Immature natural killer cell (primary cell): ENCODE measurements at regions not wholly inside any gene's neighbourhood (a gene's known extent, or its start where the extent isn't known, plus 50 kb on each side); places are given as distances from the start of the nearest gene placed in this dataset.
A peak's percentile ranks its signal among the peaks of the same experiment; 100 is the strongest.

ENCODE experiments used
- DNase-seq, 3 donors: peaks; one replicate each; pipeline ENCODE4 v3.0.0; 2022; ENCODE audit warnings: mixed read lengths in 1 of 3
- H3K27ac Mint-ChIP-seq, 6 donors: one replicate each; pipeline ENCODE4 v1.8.0; 2020; ENCODE audit warnings: mixed read lengths in 6 of 6, mild to moderate bottlenecking in 5 of 6, inconsistent platforms in 4 of 6, moderate library complexity in 3 of 6
- H3K27me3 Mint-ChIP-seq, 3 donors: one replicate each; pipeline ENCODE4 v1.8.0; 2020 to 2021; ENCODE audit warnings: low read depth in 3 of 3, mild to moderate bottlenecking in 3 of 3, mixed read lengths in 3 of 3, moderate library complexity in 3 of 3, inconsistent platforms in 1 of 3
- H3K36me3 Mint-ChIP-seq, 3 donors: one replicate each; pipeline ENCODE4 v1.8.0; 2020; ENCODE audit warnings: mixed read lengths in 3 of 3, inconsistent platforms in 2 of 3, mild to moderate bottlenecking in 2 of 3
- H3K4me1 Mint-ChIP-seq, 2 donors: one replicate each; pipeline ENCODE4 v1.8.0; 2020; ENCODE audit warnings: inconsistent platforms in 2 of 2, mild to moderate bottlenecking in 2 of 2, mixed read lengths in 2 of 2, moderate library complexity in 1 of 2
- H3K4me3 Mint-ChIP-seq, 5 donors: one replicate each; pipeline ENCODE4 v1.8.0; 2020; ENCODE audit warnings: mild to moderate bottlenecking in 5 of 5, mixed read lengths in 5 of 5, inconsistent platforms in 3 of 5, moderate library complexity in 3 of 5
- H3K9me3 Mint-ChIP-seq, 6 donors: one replicate each; pipeline ENCODE4 v1.8.0; 2020; ENCODE audit warnings: mild to moderate bottlenecking in 6 of 6, mixed read lengths in 6 of 6, inconsistent platforms in 4 of 6, moderate library complexity in 3 of 6

- no peaks in the 10 kb centered on the region for H3K4me1 Mint-ChIP-seq
- H3K27me3 Mint-ChIP-seq = peaks cover 0 to 11% (median 3%) of the 10 kb centered on the region in 3 donors
- no peak overlapping the region for H3K27ac Mint-ChIP-seq
These were observed 530.8 kb upstream of the DIPK2B start for GRCh38 chrX:45731448-45731847.

DNA sequence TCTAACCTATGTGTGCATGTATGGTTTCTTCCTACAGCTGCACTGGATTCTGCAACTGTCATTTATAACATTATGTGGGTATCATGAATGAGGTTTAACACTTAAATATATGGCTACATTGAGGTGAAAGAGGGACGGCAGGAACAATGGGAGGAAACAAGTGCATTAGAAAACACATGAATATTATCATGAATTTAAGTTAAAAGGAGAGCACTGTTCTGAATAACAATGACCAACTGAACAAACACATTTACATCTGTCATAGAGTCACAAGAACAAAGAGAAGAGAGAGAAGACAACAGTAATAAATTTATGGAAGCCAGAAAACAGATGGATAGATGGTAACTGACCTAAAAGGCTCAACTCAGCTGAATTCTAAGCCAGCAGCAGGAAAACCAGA is 527.1 kb upstream of the DIPK2B start:
- H3K27me3 Mint-ChIP-seq = peaks cover 0 to 13% (median 5%) of the 10 kb centered on the region in 3 donors
- no peaks in the 10 kb centered on the region for H3K9me3 Mint-ChIP-seq
- H3K4me1 Mint-ChIP-seq = no peaks in the 10 kb centered on the region
- no peak for DNase-seq
- peaks cover 0 to 3% (median 0%) of the 10 kb centered on the region in 3 donors for H3K36me3 Mint-ChIP-seq
- no peak overlapping the region for H3K4me3 Mint-ChIP-seq
- no peak overlapping the region for H3K27ac Mint-ChIP-seq

More at GRCh38 chrX:45731448-45731847, 530.8 kb upstream of the DIPK2B start:
- Mint-ChIP-seq H3K4me3 (no peak overlapping the region), H3K36me3 (peaks cover 0 to 3% (median 0%) of the 10 kb centered on the region in 3 donors), H3K9me3 (no peaks in the 10 kb centered on the region)
- DNase-seq = no peak

- Mint-ChIP-seq H3K36me3 (no peaks in the 10 kb centered on the region), H3K27ac (no peak overlapping the region), H3K27me3 (peaks cover 1 to 11% (median 2%) of the 10 kb centered on the region in 3 donors)
These were observed 521.8 kb upstream of the DIPK2B start for GRCh38 chrX:45722471-45722870.

DNA sequence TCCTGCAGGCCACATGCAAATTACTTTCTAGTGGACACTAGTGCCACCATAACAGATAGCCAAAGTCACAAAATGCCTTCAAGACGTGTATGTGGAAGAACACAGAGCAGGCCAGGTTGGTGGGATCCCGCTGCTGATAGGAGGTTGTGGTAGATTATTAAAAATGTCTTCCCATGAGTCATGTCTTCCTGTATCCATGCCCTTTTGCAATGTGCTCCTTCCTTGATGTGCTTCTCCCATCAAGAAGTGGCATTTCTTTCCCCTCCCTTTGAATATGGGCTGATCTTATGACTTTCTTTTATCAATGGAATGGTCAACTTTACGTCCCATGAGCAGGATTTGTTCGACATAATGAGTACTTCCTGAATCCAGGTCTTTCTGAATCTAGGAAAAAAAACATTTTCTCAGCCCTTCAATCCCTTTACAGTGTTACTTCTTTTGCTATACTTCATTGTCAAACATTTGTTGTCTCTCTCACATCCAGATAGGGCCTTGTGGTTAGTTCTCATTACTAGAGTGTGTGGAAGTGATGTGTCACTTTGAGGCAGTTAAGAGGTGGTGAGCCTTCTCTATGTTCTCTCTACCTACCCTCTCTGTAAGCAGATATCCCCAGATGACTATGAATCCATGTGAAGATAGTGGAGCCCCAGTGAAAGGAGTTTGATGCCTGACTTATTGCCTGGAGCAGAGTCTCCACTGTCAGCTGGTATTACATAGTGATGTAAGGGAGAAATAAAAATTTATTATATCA is 519.2 kb upstream of the DIPK2B start:
- DNase-seq = no peak
- Mint-ChIP-seq H3K27ac (no peak overlapping the region), H3K4me1 (peaks cover 8 to 11% of the 10 kb centered on the region in 2 donors), H3K27me3 (peaks cover 0 to 3% (median 2%) of the 10 kb centered on the region in 3 donors), H3K36me3 (no peaks in the 10 kb centered on the region), H3K4me3 (no peak overlapping the region), H3K9me3 (no peaks in the 10 kb centered on the region)

More at GRCh38 chrX:45722471-45722870, 521.8 kb upstream of the DIPK2B start:
- no peak overlapping the region for H3K4me3 Mint-ChIP-seq
- no peak for DNase-seq
- no peaks in the 10 kb centered on the region for H3K4me1 Mint-ChIP-seq
- no peaks in the 10 kb centered on the region for H3K9me3 Mint-ChIP-seq

GRCh38 chrX:45718676-45719075 is 518.0 kb upstream of the DIPK2B start:
- Mint-ChIP-seq H3K4me3 (no peak overlapping the region), H3K27ac (no peak overlapping the region), H3K27me3 (peaks cover 0 to 3% (median 2%) of the 10 kb centered on the region in 3 donors), H3K4me1 (peaks cover 9 to 18% of the 10 kb centered on the region in 2 donors), H3K9me3 (no peaks in the 10 kb centered on the region), H3K36me3 (no peaks in the 10 kb centered on the region)
- no peak for DNase-seq

DNA sequence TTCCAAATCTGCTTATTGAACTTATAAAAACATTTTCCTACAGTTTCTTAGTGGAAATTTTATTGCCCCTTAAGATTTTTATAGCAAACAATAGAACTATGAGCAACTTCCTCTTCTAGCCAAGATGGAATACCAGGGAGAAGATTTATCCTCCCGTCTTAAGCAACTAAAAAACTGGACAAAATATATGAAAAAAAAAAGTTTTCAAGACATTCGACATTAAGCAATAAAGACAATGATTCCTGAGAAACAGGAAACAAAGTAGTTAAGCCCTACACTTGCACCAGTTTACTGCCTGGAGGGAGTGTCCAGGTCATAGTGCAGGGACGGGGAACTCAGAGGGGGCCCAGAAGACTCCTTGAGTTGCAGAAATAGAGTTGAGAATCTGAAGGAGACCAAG is 516.1 kb upstream of the DIPK2B start:
- peaks cover 0 to 3% (median 0%) of the 10 kb centered on the region in 3 donors for H3K27me3 Mint-ChIP-seq
- peaks cover 9 to 18% of the 10 kb centered on the region in 2 donors for H3K4me1 Mint-ChIP-seq
- no peak for DNase-seq
- no peak overlapping the region for H3K27ac Mint-ChIP-seq
- H3K9me3 Mint-ChIP-seq = no peaks in the 10 kb centered on the region
- H3K4me3 Mint-ChIP-seq = no peak overlapping the region
- H3K36me3 Mint-ChIP-seq = no peaks in the 10 kb centered on the region

- no peak overlapping the region for H3K27ac Mint-ChIP-seq
- no peaks in the 10 kb centered on the region for H3K9me3 Mint-ChIP-seq
- H3K27me3 Mint-ChIP-seq = peaks cover 0 to 3% (median 2%) of the 10 kb centered on the region in 3 donors
- DNase-seq = no peak
- no peaks in the 10 kb centered on the region for H3K36me3 Mint-ChIP-seq
- H3K4me1 Mint-ChIP-seq = peaks cover 15 to 25% of the 10 kb centered on the region in 2 donors
- H3K4me3 Mint-ChIP-seq = no peak overlapping the region
These were observed 515.1 kb upstream of the DIPK2B start for GRCh38 chrX:45715748-45716147.

GRCh38 chrX:45714866-45715265 is 514.2 kb upstream of the DIPK2B start:
- peaks cover 22 to 34% of the 10 kb centered on the region in 2 donors for H3K4me1 Mint-ChIP-seq
- peaks cover 0 to 3% (median 2%) of the 10 kb centered on the region in 3 donors for H3K27me3 Mint-ChIP-seq
- no peak overlapping the region for H3K27ac Mint-ChIP-seq
- no peak for DNase-seq
- no peaks in the 10 kb centered on the region for H3K9me3 Mint-ChIP-seq
- no peak overlapping the region for H3K4me3 Mint-ChIP-seq
- no peaks in the 10 kb centered on the region for H3K36me3 Mint-ChIP-seq

DNA sequence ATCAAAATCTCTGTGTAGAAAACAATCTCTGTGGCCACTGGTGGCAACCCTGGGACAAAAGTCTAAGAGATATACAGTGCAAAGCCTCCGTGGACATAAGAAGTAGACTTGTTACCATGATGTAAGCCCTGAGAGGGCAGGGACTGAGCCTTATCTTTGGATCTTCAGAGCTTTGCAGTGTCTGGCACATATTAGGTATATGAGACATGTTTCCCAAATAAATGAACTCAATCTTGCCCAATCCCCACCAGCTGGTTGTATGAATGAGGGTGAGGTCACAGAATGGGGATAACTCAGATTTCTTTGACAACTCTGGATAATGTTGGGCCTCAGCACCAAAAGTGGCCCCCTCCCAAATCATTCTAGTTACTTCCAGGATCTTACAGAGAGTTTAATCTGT is 511.4 kb upstream of the DIPK2B start:
- no peak overlapping the region for H3K4me3 Mint-ChIP-seq
- H3K36me3 Mint-ChIP-seq = no peaks in the 10 kb centered on the region

GRCh38 chrX:45711231-45711630 is 510.6 kb upstream of the DIPK2B start:
- DNase-seq = no peak
- Mint-ChIP-seq H3K4me1 (peaks cover 24 to 39% of the 10 kb centered on the region in 2 donors), H3K4me3 (peak overlapping the region in 1 of 5 donors; percentile 21), H3K27ac (peak overlapping the region in 1 of 6 donors; percentile 67), H3K27me3 (peaks cover 0 to 5% (median 1%) of the 10 kb centered on the region in 3 donors), H3K9me3 (no peaks in the 10 kb centered on the region), H3K36me3 (no peaks in the 10 kb centered on the region)

More for the DNA sequence above, 511.4 kb upstream of the DIPK2B start:
- no peak overlapping the region for H3K27ac Mint-ChIP-seq
- H3K27me3 Mint-ChIP-seq = peaks cover 0 to 5% (median 1%) of the 10 kb centered on the region in 3 donors
- no peaks in the 10 kb centered on the region for H3K9me3 Mint-ChIP-seq
- DNase-seq = no peak
- peaks cover 24 to 39% of the 10 kb centered on the region in 2 donors for H3K4me1 Mint-ChIP-seq

GRCh38 chrX:45710081-45710801 is 509.6 kb upstream of the DIPK2B start:
- Mint-ChIP-seq H3K36me3 (no peaks in the 10 kb centered on the region), H3K27me3 (peaks cover 0 to 5% (median 2%) of the 10 kb centered on the region in 3 donors), H3K4me1 (peaks cover 18 to 31% of the 10 kb centered on the region in 2 donors), H3K27ac (peak overlapping the region in 5 of 6 donors; percentile 19 to 77 (median 57)), H3K4me3 (peak overlapping the region in 3 of 5 donors; percentile 27 to 43 (median 30)), H3K9me3 (no peaks in the 10 kb centered on the region)
- DNase-seq = no peak

- DNase-seq = no peak
- Mint-ChIP-seq H3K36me3 (no peaks in the 10 kb centered on the region), H3K4me3 (no peak overlapping the region), H3K9me3 (no peaks in the 10 kb centered on the region), H3K4me1 (peaks cover 15 to 22% of the 10 kb centered on the region in 2 donors), H3K27me3 (peaks cover 0 to 5% (median 2%) of the 10 kb centered on the region in 3 donors), H3K27ac (no peak overlapping the region)
These were observed 508.7 kb upstream of the DIPK2B start for GRCh38 chrX:45709381-45709780.

- no peak overlapping the region for H3K27ac Mint-ChIP-seq
- H3K9me3 Mint-ChIP-seq = peaks cover 0 to 2% (median 0%) of the 10 kb centered on the region in 6 donors
- H3K4me3 Mint-ChIP-seq = no peak overlapping the region
- H3K27me3 Mint-ChIP-seq = peaks cover 0 to 3% (median 2%) of the 10 kb centered on the region in 3 donors
- no peaks in the 10 kb centered on the region for H3K4me1 Mint-ChIP-seq
- H3K36me3 Mint-ChIP-seq = no peaks in the 10 kb centered on the region
- DNase-seq = no peak
These were observed 498.5 kb upstream of the DIPK2B start for GRCh38 chrX:45699158-45699557.

GRCh38 chrX:45697591-45697990 is 496.9 kb upstream of the DIPK2B start:
- no peaks in the 10 kb centered on the region for H3K4me1 Mint-ChIP-seq
- H3K27me3 Mint-ChIP-seq = peaks cover 0 to 4% (median 2%) of the 10 kb centered on the region in 3 donors
- H3K27ac Mint-ChIP-seq = no peak overlapping the region
- no peak overlapping the region for H3K4me3 Mint-ChIP-seq
- no peaks in the 10 kb centered on the region for H3K36me3 Mint-ChIP-seq
- peaks cover 0 to 2% (median 0%) of the 10 kb centered on the region in 6 donors for H3K9me3 Mint-ChIP-seq
- DNase-seq = no peak
